ENCODE measurements at regions not wholly inside any gene's neighbourhood (a gene's known extent, or its start where the extent isn't known, plus 50 kb on each side); places are given as distances from the start of the nearest gene placed in this dataset.

DNA sequence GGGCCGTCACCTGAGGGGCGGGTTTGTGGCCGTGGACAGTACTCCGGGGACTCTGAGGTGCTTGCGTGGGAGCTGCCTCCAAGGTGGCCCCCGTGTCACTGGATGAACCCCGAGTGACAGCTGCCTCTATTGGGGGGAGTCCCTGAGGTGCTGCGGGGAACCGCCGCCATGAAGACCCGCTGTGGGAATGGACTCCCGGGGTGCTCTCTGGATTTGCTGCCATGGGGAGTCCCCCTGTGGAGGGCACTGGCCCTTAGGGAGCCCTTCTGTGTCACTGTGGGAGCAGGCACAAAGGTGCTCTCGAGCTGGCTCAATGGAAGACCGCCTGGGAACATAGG, 100.2 kb upstream of the CCL21 start:
- no peak for DNase-seq
- H2BK20ac ChIP-seq (ENCODE audit: low read depth, low read length, poor library complexity, severe bottlenecking), result no peak overlapping the region
- no peak overlapping the region for H2AFZ ChIP-seq (ENCODE audit: low read length)
- WGBS (ENCODE audit: extremely low coverage, insufficient read length, low lambda C conversion rate), result no CpG with 5 or more reads among the region's 14 CpGs
- no peak overlapping the region for H3K23ac ChIP-seq (ENCODE audit: insufficient read length, low read depth, low read length)
- H3K18ac ChIP-seq (ENCODE audit: insufficient read length, low read depth, low read length), result no peak overlapping the region
- H2BK5ac ChIP-seq (ENCODE audit: insufficient read length, low read length), result no peak overlapping the region
- no peaks in the 10 kb centered on the region for H3K9me3 ChIP-seq (ENCODE audit: control insufficient read depth, low read depth, low read length)
- H3K27me3 ChIP-seq (ENCODE audit: insufficient read depth, low read length), result peaks cover 4% of the 10 kb centered on the region; the same call in 1 of the 2 replicates
- H3T11ph ChIP-seq (ENCODE audit: low read length), result no peak overlapping the region
- H3K27ac Mint-ChIP-seq, result no peak overlapping the region
- H2BK15ac ChIP-seq (ENCODE audit: low read depth, low read length), result no peak overlapping the region
- peaks cover 86% of the 10 kb centered on the region for H3K27me3 Mint-ChIP-seq (ENCODE audit: low read depth)
- TF ChIP-seq, protein P1, sequence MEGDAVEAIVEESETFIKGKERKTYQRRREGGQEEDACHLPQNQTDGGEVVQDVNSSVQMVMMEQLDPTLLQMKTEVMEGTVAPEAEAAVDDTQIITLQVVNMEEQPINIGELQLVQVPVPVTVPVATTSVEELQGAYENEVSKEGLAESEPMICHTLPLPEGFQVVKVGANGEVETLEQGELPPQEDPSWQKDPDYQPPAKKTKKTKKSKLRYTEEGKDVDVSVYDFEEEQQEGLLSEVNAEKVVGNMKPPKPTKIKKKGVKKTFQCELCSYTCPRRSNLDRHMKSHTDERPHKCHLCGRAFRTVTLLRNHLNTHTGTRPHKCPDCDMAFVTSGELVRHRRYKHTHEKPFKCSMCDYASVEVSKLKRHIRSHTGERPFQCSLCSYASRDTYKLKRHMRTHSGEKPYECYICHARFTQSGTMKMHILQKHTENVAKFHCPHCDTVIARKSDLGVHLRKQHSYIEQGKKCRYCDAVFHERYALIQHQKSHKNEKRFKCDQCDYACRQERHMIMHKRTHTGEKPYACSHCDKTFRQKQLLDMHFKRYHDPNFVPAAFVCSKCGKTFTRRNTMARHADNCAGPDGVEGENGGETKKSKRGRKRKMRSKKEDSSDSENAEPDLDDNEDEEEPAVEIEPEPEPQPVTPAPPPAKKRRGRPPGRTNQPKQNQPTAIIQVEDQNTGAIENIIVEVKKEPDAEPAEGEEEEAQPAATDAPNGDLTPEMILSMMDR (conservative IDR thresholded peaks at IDR 0.05), result no peak
- no peak overlapping the region for H4K5ac ChIP-seq (ENCODE audit: insufficient read length, low read depth, low read length)
- no peaks in the 10 kb centered on the region for H3K23me2 ChIP-seq (ENCODE audit: insufficient read length, low read depth, low read length, poor library complexity, severe bottlenecking)
- no peaks in the 10 kb centered on the region for H3K79me1 ChIP-seq (ENCODE audit: insufficient read depth, low read depth, low read length, poor library complexity, severe bottlenecking)
- no peak overlapping the region; a peak in 1 of 5 replicates for H3K4me3 Mint-ChIP-seq
- H2BK120ac ChIP-seq (ENCODE audit: low read depth, low read length, poor library complexity, severe bottlenecking), result no peak overlapping the region
- H2AK5ac ChIP-seq (ENCODE audit: insufficient read length, low read length), result no peak overlapping the region
- no peak overlapping the region for H3K9ac ChIP-seq (ENCODE audit: extremely low read depth, insufficient read length, low read length)
- H4K20me1 ChIP-seq (ENCODE audit: control insufficient read depth, insufficient read depth, insufficient read length), result no peaks in the 10 kb centered on the region
- no peak overlapping the region for H3K4ac ChIP-seq (ENCODE audit: low read depth, low read length)
- no peaks in the 10 kb centered on the region for H3K79me2 ChIP-seq (ENCODE audit: insufficient read depth, low read length)
- H3K4me2 ChIP-seq (ENCODE audit: insufficient read depth, insufficient read length, low read length), result no peak overlapping the region
- no peak overlapping the region for H2BK12ac ChIP-seq (ENCODE audit: insufficient read length, low read depth, low read length)
- peaks cover 3% of the 10 kb centered on the region in 2 experiments; a peak in 2 of 4 replicates for H3K4me1 Mint-ChIP-seq
- no peak overlapping the region for H3K27ac ChIP-seq (ENCODE audit: insufficient read length, low read depth, low read length)
- H3K56ac ChIP-seq (ENCODE audit: insufficient read length, low read depth, low read length), result no peak overlapping the region
- no peaks in the 10 kb centered on the region for H3K4me1 ChIP-seq (ENCODE audit: insufficient read depth, low read length)
- H3K14ac ChIP-seq (ENCODE audit: insufficient read depth, low read length), result no peak overlapping the region
- H3K9me3 Mint-ChIP-seq, result peaks cover 13 to 18% of the 10 kb centered on the region in 2 experiments
- H3K36me3 Mint-ChIP-seq (ENCODE audit: insufficient read depth in 1 of 3, low read depth in 3 of 3), result no peaks in the 10 kb centered on the region
- H4K8ac ChIP-seq (replicated peaks; ENCODE audit: insufficient read length, low read depth, low read length), result no peak overlapping the region
- H4K91ac ChIP-seq (ENCODE audit: insufficient read length, low read depth, low read length), result no peak overlapping the region

Measured in H9 (cell line).